ENCODE measurements at regions not wholly inside any gene's neighbourhood (a gene's known extent, or its start where the extent isn't known, plus 50 kb on each side); places are given as distances from the start of the nearest gene placed in this dataset.
"Not testable (repeated sequence)": the region's sequence is repeated elsewhere in the genome, so short reads cannot be mapped to it uniquely, and the experiment has no call there.

GRCh38 chr11:29483831-29484230 lies 533.0 kb downstream of the KCNA4 start:
- no peak for DNase-seq (ENCODE audit: low spot score)

- no peak for DNase-seq (ENCODE audit: low spot score)
Observed at GRCh38 chr11:29482510-29482909, 534.3 kb downstream of the KCNA4 start.

GRCh38 chr11:29481738-29482137 lies 535.1 kb downstream of the KCNA4 start:
- DNase-seq (ENCODE audit: low spot score): no peak

GRCh38 chr11:29480981-29481380 lies 535.8 kb downstream of the KCNA4 start:
- no peak for DNase-seq (ENCODE audit: low spot score)

- no peak for DNase-seq (ENCODE audit: low spot score)
Observed at GRCh38 chr11:29458252-29458651, 558.6 kb downstream of the KCNA4 start.

- DNase-seq (ENCODE audit: low spot score): no peak
Observed at GRCh38 chr11:29452146-29452545, 564.7 kb downstream of the KCNA4 start.

GRCh38 chr11:29449281-29450074 lies 567.4 kb downstream of the KCNA4 start:
- no peak for DNase-seq (ENCODE audit: low spot score)

- peak; percentile 58 for DNase-seq (ENCODE audit: low spot score)
Observed at GRCh38 chr11:29448246-29448877, 568.5 kb downstream of the KCNA4 start.

- no peak for DNase-seq (ENCODE audit: low spot score)
Observed at GRCh38 chr11:29447821-29448220, 569.0 kb downstream of the KCNA4 start.

- DNase-seq (ENCODE audit: low spot score): no peak
Observed at GRCh38 chr11:29446132-29446531, 570.7 kb downstream of the KCNA4 start.

GRCh38 chr11:29445191-29445590 lies 571.6 kb downstream of the KCNA4 start:
- DNase-seq (ENCODE audit: low spot score): not testable (repeated sequence)

GRCh38 chr11:29438815-29439214 lies 578.0 kb downstream of the KCNA4 start:
- no peak for DNase-seq (ENCODE audit: low spot score)

- no peak for DNase-seq (ENCODE audit: low spot score)
Observed at GRCh38 chr11:29435421-29435820, 581.4 kb downstream of the KCNA4 start.

- peak; percentile 30 for DNase-seq (ENCODE audit: low spot score)
Observed at GRCh38 chr11:29432719-29433325, 584.0 kb downstream of the KCNA4 start.

- DNase-seq (ENCODE audit: low spot score): no peak
Observed at GRCh38 chr11:29405305-29405704, 611.5 kb downstream of the KCNA4 start.

GRCh38 chr11:29395555-29396072 lies 621.2 kb downstream of the KCNA4 start:
- DNase-seq (ENCODE audit: low spot score): no peak

- DNase-seq (ENCODE audit: low spot score): no peak
Observed at GRCh38 chr11:29389793-29390192, 627.0 kb downstream of the KCNA4 start.

- no peak for DNase-seq (ENCODE audit: low spot score)
Observed at GRCh38 chr11:29373725-29374124, 643.1 kb downstream of the KCNA4 start.

GRCh38 chr11:29368126-29368525 lies 648.7 kb downstream of the KCNA4 start:
- no peak for DNase-seq (ENCODE audit: low spot score)

- no peak for DNase-seq (ENCODE audit: low spot score)
Observed at GRCh38 chr11:29364006-29364405, 652.8 kb downstream of the KCNA4 start.

- no peak for DNase-seq (ENCODE audit: low spot score)
Observed at GRCh38 chr11:29361369-29361768, 655.5 kb downstream of the KCNA4 start.

GRCh38 chr11:29353833-29354232 lies 663.0 kb downstream of the KCNA4 start:
- no peak for DNase-seq (ENCODE audit: low spot score)

GRCh38 chr11:29352273-29352795 lies 664.5 kb downstream of the KCNA4 start:
- DNase-seq (ENCODE audit: low spot score): peak; percentile 11
